ENCODE measurements at regions not wholly inside any gene's neighbourhood (a gene's known extent, or its start where the extent isn't known, plus 50 kb on each side); places are given as distances from the start of the nearest gene placed in this dataset.

DNA sequence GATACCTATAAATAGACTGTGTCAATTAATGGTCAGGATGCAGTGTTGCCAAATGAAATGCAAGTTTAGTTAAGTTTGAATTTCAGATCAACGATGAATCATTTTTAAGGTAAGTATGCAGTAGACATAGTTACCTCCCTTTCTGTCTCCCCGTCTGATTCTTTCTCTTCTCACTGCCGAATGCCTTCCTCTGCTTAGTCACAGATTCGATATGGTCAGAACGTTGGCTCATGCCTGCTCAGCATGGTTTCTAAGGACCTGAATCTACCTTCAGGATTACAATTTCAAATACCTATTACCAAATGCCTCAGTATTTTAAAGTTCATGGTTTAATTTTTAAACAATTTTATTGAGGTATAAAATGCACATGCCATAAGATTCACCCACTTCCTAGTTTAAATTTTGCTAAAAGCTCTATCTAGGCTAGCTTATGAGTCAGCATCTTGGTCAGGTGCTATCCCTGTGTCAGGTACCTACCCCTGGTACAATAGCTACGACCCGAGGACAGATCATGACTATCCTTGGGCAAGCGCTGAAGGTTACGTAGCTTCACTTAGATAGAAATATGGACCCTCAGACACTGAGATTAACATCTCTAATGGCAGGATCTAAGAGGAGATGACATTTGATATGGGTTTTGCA is 78.2 kb upstream of the SPON1 start:
- TF ChIP-seq, protein P1, sequence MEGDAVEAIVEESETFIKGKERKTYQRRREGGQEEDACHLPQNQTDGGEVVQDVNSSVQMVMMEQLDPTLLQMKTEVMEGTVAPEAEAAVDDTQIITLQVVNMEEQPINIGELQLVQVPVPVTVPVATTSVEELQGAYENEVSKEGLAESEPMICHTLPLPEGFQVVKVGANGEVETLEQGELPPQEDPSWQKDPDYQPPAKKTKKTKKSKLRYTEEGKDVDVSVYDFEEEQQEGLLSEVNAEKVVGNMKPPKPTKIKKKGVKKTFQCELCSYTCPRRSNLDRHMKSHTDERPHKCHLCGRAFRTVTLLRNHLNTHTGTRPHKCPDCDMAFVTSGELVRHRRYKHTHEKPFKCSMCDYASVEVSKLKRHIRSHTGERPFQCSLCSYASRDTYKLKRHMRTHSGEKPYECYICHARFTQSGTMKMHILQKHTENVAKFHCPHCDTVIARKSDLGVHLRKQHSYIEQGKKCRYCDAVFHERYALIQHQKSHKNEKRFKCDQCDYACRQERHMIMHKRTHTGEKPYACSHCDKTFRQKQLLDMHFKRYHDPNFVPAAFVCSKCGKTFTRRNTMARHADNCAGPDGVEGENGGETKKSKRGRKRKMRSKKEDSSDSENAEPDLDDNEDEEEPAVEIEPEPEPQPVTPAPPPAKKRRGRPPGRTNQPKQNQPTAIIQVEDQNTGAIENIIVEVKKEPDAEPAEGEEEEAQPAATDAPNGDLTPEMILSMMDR (optimal IDR thresholded peaks at IDR 0.05 in 1 of 3, IDR thresholded peaks at IDR 0.05 in 1 of 3, conservative IDR thresholded peaks at IDR 0.05 in 1 of 3; ENCODE audit: extremely low read depth in 1 of 3, insufficient read depth in 2 of 3, low read length in 3 of 3), result no peak
- no peak for TF ChIP-seq EZH2 (IDR thresholded peaks at IDR 0.05; ENCODE audit: low read length)
